Panc1 (cell line): ENCODE measurements at regions not wholly inside any gene's neighbourhood (a gene's known extent, or its start where the extent isn't known, plus 50 kb on each side); places are given as distances from the start of the nearest gene placed in this dataset.

Experiments used
- CTCF ChIP-seq: fragments of 450-650 bp; IDR thresholded peaks from 2 replicates; pipeline ENCODE4 v1.5.1; 2017; ENCODE audit warnings: mild to moderate bottlenecking
- POLR2AphosphoS5 ChIP-seq: IDR thresholded peaks from 2 replicates; pipeline ENCODE4 v1.6.1; 2012; ENCODE audit warnings: mild to moderate bottlenecking, low read depth, low read length, moderate library complexity
- SIN3A ChIP-seq: IDR thresholded peaks from 2 replicates; pipeline ENCODE4 v1.6.1; 2012; ENCODE audit warnings: low read depth, mild to moderate bottlenecking, low read length, moderate library complexity, borderline replicate concordance; ENCODE audit not compliant: insufficient read depth

DNA sequence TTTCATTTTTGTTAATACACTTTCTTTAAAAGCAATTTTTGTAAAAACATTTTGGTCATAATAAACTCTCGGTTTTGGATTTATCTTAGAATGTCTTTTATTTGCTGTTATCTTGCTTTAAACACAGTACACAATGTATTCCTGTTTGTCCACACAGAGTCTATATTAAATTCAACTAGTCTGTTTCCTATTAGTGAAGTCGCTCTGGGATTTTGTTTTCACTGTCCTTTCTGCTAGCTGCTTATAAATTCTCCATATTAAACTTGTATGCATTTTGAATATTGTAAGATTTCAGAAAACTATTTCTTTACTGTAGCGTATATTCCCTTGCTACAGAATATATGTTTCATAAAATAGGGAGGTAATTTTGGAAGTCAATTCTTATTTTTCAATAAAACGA, 630.2 kb downstream of the HDGFL1 start:
- no peak for TF ChIP-seq CTCF
- no peak for TF ChIP-seq SIN3A
- TF ChIP-seq POLR2AphosphoS5, result no peak
